Calu3 (cell line): ENCODE measurements at regions not wholly inside any gene's neighbourhood (a gene's known extent, or its start where the extent isn't known, plus 50 kb on each side); places are given as distances from the start of the nearest gene placed in this dataset.

Experiments
- BruUV-seq: library from RNA; stranded (reverse); fragments of 400-500 nt; replicated peaks from 2 replicates; lab custom pipeline; 2021; lab: Mats Ljungman, UMichigan
- CTCF ChIA-PET: fragments of 300-600 bp; sonication (Branson Sonifier 250); formaldehyde crosslinking; loops from one replicate; lab custom pipeline; 2022; ENCODE audit warnings: antibody characterized with exemption; lab: Charles Lee
- DNase-seq: peaks from one replicate; pipeline ENCODE4 v3.0.0; 2022
- H3K27ac Mint-ChIP-seq: one replicate; pipeline ENCODE4 v1.8.0; 2022; ENCODE audit warnings: mixed read lengths; ENCODE audit not compliant: unreplicated experiment
- H3K27me3 Mint-ChIP-seq: one replicate; pipeline ENCODE4 v1.8.0; 2022; ENCODE audit warnings: mixed read lengths; ENCODE audit not compliant: unreplicated experiment
- H3K36me3 Mint-ChIP-seq: one replicate; pipeline ENCODE4 v1.8.0; 2022; ENCODE audit warnings: mild to moderate bottlenecking, moderate library complexity, mixed read lengths; ENCODE audit not compliant: insufficient read depth, unreplicated experiment
- H3K4me1 Mint-ChIP-seq: one replicate; pipeline ENCODE4 v1.8.0; 2022; ENCODE audit warnings: mild to moderate bottlenecking, low read depth, mixed read lengths; ENCODE audit not compliant: unreplicated experiment
- H3K4me3 Mint-ChIP-seq: one replicate; pipeline ENCODE4 v1.8.0; 2022; ENCODE audit warnings: mild to moderate bottlenecking, low read depth, moderate library complexity, mixed read lengths; ENCODE audit not compliant: unreplicated experiment
- H3K9me3 Mint-ChIP-seq: one replicate; pipeline ENCODE4 v1.8.0; 2022; ENCODE audit warnings: low read depth, mixed read lengths; ENCODE audit not compliant: unreplicated experiment
- intact Hi-C: fragments of 100-400 bp; cut with micrococcal nuclease; formaldehyde crosslinking; loops from one replicate; pipeline ENCODE4 v1.10.0; 2022; ENCODE audit not compliant: unreplicated experiment
- TF ChIP-seq, protein P1 (sequence below): fragments of 200-600 bp; IDR thresholded peaks from one replicate; pipeline ENCODE4 v1.8.0; 2022; ENCODE audit warnings: antibody characterized with exemption; ENCODE audit not compliant: unreplicated experiment

DNA sequence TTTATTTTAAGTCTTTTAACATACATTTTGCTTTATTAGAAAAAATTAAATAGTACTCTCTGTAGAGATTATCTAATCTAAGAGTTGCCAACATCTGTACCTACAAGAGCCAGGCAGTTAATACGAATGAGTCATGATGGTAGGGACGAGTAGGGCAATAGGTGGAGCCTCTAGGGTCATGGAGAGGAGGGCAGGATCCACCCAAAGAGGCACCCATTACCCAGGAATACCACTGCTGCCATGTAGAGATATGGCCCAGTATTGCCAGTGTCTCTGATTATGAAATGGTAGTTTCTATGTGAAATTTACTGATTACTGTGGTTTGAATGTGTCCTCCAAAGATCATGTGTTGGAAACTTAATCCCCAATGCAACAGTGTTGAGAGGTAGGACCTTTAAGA lies 170.4 kb downstream of the PIK3R1 start:
- peaks cover 33% of the 10 kb centered on the region for H3K4me1 Mint-ChIP-seq
- BruUV-seq: no TSS peak
- H3K9me3 Mint-ChIP-seq: no peaks in the 10 kb centered on the region
- intact Hi-C loops: no loop called here
- no peak overlapping the region for H3K27ac Mint-ChIP-seq
- H3K27me3 Mint-ChIP-seq: no peaks in the 10 kb centered on the region
- CTCF ChIA-PET: no interaction called here
- H3K36me3 Mint-ChIP-seq: no peaks in the 10 kb centered on the region
- H3K4me3 Mint-ChIP-seq: no peak overlapping the region
- no peak for DNase-seq
- TF ChIP-seq, protein P1, sequence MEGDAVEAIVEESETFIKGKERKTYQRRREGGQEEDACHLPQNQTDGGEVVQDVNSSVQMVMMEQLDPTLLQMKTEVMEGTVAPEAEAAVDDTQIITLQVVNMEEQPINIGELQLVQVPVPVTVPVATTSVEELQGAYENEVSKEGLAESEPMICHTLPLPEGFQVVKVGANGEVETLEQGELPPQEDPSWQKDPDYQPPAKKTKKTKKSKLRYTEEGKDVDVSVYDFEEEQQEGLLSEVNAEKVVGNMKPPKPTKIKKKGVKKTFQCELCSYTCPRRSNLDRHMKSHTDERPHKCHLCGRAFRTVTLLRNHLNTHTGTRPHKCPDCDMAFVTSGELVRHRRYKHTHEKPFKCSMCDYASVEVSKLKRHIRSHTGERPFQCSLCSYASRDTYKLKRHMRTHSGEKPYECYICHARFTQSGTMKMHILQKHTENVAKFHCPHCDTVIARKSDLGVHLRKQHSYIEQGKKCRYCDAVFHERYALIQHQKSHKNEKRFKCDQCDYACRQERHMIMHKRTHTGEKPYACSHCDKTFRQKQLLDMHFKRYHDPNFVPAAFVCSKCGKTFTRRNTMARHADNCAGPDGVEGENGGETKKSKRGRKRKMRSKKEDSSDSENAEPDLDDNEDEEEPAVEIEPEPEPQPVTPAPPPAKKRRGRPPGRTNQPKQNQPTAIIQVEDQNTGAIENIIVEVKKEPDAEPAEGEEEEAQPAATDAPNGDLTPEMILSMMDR: no peak

DNA sequence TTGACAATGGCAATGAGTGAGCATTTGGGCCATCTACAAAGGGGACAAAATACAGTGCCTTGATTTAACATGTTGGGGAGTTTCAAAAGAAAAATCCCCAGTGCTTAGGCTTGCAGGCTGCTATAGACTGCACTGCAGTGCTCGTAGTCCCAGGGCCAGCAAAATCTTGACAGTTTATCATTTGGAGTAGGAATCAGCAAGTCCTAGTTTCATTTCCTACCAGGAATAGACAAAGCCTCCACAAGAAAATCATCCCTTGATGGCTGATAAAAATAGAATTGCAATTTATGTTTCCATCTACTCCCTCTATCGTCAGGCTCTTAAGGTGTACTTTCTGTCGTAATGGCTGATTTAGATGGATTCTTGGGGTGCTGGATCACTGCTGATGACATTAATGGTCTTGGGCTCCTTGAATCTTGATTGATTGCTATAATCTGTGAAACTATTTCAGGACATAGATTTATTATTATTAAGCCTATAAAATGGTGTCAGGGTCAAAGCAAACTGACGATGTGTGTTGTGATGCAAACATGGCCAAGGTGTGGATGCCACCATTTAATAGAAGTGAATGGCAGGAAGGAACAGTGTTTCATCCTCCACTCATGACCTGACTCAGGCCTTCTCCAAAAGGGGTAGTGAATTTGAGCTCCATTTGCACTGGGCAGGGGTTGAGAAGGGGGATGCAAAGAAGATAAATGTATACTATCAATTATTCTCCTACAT lies 171.7 kb downstream of the PIK3R1 start:
- H3K27ac Mint-ChIP-seq: no peak overlapping the region
- H3K4me3 Mint-ChIP-seq: no peak overlapping the region
- CTCF ChIA-PET: no interaction called here
- no peak for DNase-seq
- no TSS peak for BruUV-seq
- intact Hi-C loops: no loop called here
- TF ChIP-seq, protein P1: no peak
- no peaks in the 10 kb centered on the region for H3K36me3 Mint-ChIP-seq
- no peaks in the 10 kb centered on the region for H3K9me3 Mint-ChIP-seq
- no peaks in the 10 kb centered on the region for H3K27me3 Mint-ChIP-seq
- H3K4me1 Mint-ChIP-seq: peaks cover 31% of the 10 kb centered on the region

DNA sequence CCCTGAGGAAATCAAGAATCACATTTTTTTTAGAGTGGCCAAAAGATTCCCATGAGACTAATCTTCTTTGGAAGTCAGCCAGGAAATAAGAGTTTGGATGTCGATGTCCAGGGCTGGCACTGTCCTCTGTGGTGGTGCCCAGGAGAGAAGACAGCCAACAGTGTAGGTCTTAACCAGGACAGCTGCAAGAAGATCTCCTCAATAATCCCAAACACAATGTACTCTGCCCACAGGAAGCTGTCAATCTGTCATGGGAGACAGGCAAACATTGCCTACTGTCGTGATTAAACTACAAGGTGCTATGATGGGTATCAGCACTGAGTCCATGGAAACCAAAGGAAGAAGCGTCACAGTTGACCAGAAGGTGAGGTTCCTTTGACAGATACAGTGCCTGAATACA lies 174.1 kb downstream of the PIK3R1 start:
- H3K36me3 Mint-ChIP-seq: no peaks in the 10 kb centered on the region
- intact Hi-C loops: loop anchor here (10.0 kb wide), 1 partner anchor 55 kb away; no protein-coding TSS in a partner anchor
- H3K9me3 Mint-ChIP-seq: no peaks in the 10 kb centered on the region
- H3K27ac Mint-ChIP-seq: no peak overlapping the region
- BruUV-seq: no TSS peak
- TF ChIP-seq, protein P1: no peak
- no peaks in the 10 kb centered on the region for H3K27me3 Mint-ChIP-seq
- peaks cover 9% of the 10 kb centered on the region for H3K4me1 Mint-ChIP-seq
- no peak overlapping the region for H3K4me3 Mint-ChIP-seq
- no peak for DNase-seq
- CTCF ChIA-PET: no interaction called here

DNA sequence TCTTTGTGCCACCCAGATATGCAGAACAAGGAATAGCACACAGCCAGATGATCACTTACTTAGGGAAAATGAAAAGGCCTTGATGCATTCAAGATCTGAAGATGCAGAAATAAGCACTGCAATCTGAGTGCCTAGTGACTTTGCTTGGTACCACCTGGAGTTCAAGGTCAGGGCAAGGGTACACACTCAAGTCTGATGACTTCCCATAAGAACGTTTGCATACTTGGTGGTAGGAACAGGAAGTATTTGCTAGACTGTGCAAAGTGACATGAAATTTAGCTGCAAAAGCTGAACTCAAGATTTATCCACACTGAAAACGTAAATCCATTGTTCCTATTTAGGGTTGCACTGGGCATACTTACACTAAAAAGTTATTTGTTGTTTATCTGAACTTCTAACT lies 177.1 kb downstream of the PIK3R1 start:
- intact Hi-C loops: loop anchor here (10.0 kb wide), 1 partner anchor 58 kb away; no protein-coding TSS in a partner anchor

More for the DNA sequence above, 177.1 kb downstream of the PIK3R1 start:
- no TSS peak for BruUV-seq
- Mint-ChIP-seq H3K36me3 (peaks cover 14% of the 10 kb centered on the region), H3K27me3 (no peaks in the 10 kb centered on the region), H3K4me3 (no peak overlapping the region), H3K9me3 (peaks cover 5% of the 10 kb centered on the region), H3K4me1 (peaks cover 27% of the 10 kb centered on the region), H3K27ac (no peak overlapping the region)
- CTCF ChIA-PET: no interaction called here
- no peak for DNase-seq
- TF ChIP-seq, protein P1: no peak
